ENCODE measurements at regions not wholly inside any gene's neighbourhood (a gene's known extent, or its start where the extent isn't known, plus 50 kb on each side); places are given as distances from the start of the nearest gene placed in this dataset.
"Not testable (repeated sequence)": the region's sequence is repeated elsewhere in the genome, so short reads cannot be mapped to it uniquely, and the experiment has no call there.

GRCh38 chr9:67313409-67313808 lies 321.1 kb upstream of the SPATA31A3 start:
- H3K4me1 ChIP-seq (ENCODE audit: insufficient read depth, low read length); H3K27me3 ChIP-seq (ENCODE audit: insufficient read depth, low read length); H2AFZ ChIP-seq (ENCODE audit: low read depth, low read length): not testable (repeated sequence)

DNA sequence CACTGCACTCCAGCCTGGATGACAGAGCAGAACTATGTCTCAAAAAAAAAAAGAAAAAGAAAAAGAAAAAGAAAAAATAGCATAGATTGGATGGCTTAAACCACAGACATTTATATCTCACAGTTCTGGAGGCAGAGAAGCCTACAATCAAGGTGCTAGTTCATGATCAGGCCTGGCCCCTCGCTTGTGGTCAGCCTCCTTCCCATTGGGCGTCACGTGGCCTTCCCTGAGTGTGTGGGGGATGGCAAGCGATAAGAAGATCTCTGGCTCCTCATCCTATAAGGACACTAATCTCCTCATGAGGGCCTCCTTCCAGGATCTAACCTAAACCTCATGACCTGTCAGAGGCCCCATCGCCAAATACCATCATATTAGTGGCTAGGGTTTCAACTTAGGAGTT lies 320.2 kb upstream of the SPATA31A3 start:
- H3K27me3 ChIP-seq (ENCODE audit: insufficient read depth, low read length); H3K4me3 ChIP-seq (ENCODE audit: low read length); H3K9me3 ChIP-seq (ENCODE audit: low read length); H3K4me1 ChIP-seq (ENCODE audit: insufficient read depth, low read length); H2AFZ ChIP-seq (ENCODE audit: low read depth, low read length); H3K36me3 ChIP-seq (ENCODE audit: insufficient read depth, low read length): not testable (repeated sequence)

More at GRCh38 chr9:67313409-67313808, 321.1 kb upstream of the SPATA31A3 start:
- H3K4me3 ChIP-seq (ENCODE audit: low read length); H3K36me3 ChIP-seq (ENCODE audit: insufficient read depth, low read length); H3K9me3 ChIP-seq (ENCODE audit: low read length): not testable (repeated sequence)

GRCh38 chr9:67307109-67307508 lies 314.8 kb upstream of the SPATA31A3 start:
- not testable (repeated sequence) for H3K9me3 ChIP-seq (ENCODE audit: low read length); H2AFZ ChIP-seq (ENCODE audit: low read depth, low read length); H3K4me3 ChIP-seq (ENCODE audit: low read length); H3K36me3 ChIP-seq (ENCODE audit: insufficient read depth, low read length); H3K4me1 ChIP-seq (ENCODE audit: insufficient read depth, low read length); H3K27me3 ChIP-seq (ENCODE audit: insufficient read depth, low read length)

DNA sequence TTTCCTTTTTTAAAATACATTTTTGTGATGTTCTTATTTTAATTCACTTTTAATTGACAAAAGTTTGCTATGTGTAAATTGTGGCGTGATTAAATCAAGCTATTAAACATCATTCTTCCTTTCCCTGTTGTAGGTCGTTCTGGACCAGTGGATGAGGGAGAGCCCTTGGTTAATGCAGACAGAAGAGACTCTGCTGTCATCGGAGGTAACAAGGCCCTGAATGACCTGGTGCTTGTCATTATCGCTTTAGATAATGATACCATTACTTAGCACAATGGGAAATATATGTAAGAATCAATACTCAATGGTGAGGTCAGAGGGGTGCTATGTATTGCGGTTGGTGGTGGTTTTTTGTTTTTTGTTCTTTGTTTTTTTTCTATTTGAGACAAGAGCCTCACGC lies 296.4 kb upstream of the SPATA31A3 start:
- H3K4me3 ChIP-seq (ENCODE audit: low read length); H3K9me3 ChIP-seq (ENCODE audit: low read length); H2AFZ ChIP-seq (ENCODE audit: low read depth, low read length); H3K4me1 ChIP-seq (ENCODE audit: insufficient read depth, low read length); H3K36me3 ChIP-seq (ENCODE audit: insufficient read depth, low read length); H3K27me3 ChIP-seq (ENCODE audit: insufficient read depth, low read length): not testable (repeated sequence)

DNA sequence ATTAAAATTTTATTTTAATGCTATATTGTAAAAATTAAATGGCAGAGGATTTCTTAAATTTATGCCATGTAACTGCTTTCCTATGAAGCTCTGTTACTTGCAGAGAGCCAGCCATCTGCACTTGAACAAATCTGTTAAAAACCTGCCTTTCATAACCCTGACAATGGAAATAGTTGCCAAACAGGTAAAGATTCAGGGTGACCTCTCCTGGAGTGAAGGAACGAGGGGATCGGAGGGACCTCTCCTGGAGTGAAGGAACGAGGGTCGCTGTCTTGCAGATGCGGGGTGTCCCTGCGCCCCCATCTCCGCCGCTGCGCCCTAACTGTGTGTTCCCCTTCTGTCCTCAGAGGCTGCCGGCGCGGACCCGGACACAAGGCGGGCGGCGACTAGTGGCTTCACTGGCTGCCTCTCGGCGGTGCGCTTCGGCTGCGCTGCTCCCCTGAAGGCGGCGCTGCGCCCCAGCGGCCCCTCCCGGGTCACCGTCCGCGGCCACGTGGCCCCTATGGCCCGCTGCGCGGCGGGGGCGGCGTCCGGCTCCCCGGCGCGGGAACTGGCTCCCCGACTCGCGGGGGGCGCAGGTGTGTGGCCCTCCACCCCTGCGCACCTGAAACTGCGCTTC lies 295.9 kb upstream of the SPATA31A3 start:
- H3K27me3 ChIP-seq (ENCODE audit: insufficient read depth, low read length); H3K4me1 ChIP-seq (ENCODE audit: insufficient read depth, low read length); H3K36me3 ChIP-seq (ENCODE audit: insufficient read depth, low read length); H3K4me3 ChIP-seq (ENCODE audit: low read length); H3K9me3 ChIP-seq (ENCODE audit: low read length); H2AFZ ChIP-seq (ENCODE audit: low read depth, low read length): not testable (repeated sequence)

GRCh38 chr9:67284299-67284698 lies 291.9 kb upstream of the SPATA31A3 start:
- H3K36me3 ChIP-seq (ENCODE audit: insufficient read depth, low read length); H3K4me3 ChIP-seq (ENCODE audit: low read length): not testable (repeated sequence)

GRCh38 chr9:67281574-67281973 lies 289.2 kb upstream of the SPATA31A3 start:
- H3K9me3 ChIP-seq (ENCODE audit: low read length); H3K4me3 ChIP-seq (ENCODE audit: low read length); H3K36me3 ChIP-seq (ENCODE audit: insufficient read depth, low read length); H3K27me3 ChIP-seq (ENCODE audit: insufficient read depth, low read length); H2AFZ ChIP-seq (ENCODE audit: low read depth, low read length); H3K4me1 ChIP-seq (ENCODE audit: insufficient read depth, low read length): not testable (repeated sequence)

More at GRCh38 chr9:67284299-67284698, 291.9 kb upstream of the SPATA31A3 start:
- not testable (repeated sequence) for H3K27me3 ChIP-seq (ENCODE audit: insufficient read depth, low read length); H3K9me3 ChIP-seq (ENCODE audit: low read length); H3K4me1 ChIP-seq (ENCODE audit: insufficient read depth, low read length); H2AFZ ChIP-seq (ENCODE audit: low read depth, low read length)

- H3K36me3 ChIP-seq (ENCODE audit: insufficient read depth, low read length); H3K4me1 ChIP-seq (ENCODE audit: insufficient read depth, low read length); H2AFZ ChIP-seq (ENCODE audit: low read depth, low read length); H3K9me3 ChIP-seq (ENCODE audit: low read length); H3K27me3 ChIP-seq (ENCODE audit: insufficient read depth, low read length); H3K4me3 ChIP-seq (ENCODE audit: low read length): not testable (repeated sequence)
These were observed 277.3 kb upstream of the SPATA31A3 start for GRCh38 chr9:67269692-67270091.

DNA sequence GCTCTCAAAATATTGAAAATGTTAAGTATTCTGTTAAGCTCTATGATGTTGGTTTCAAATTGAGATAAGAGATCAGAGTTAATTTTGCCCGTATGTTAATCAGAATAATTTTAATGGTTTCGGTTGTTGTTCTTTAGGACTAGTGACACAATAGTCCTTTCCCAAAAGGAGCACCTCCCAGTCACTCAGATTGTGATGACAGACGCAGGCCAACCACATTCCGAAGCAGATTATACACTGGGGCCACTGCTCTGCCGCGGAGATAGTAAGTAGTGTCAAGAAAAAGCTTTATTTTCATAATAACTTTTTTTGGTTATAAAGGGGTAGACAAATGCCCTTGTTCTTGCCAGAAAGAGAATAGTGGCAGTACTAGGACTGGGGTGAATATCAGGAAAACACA lies 265.5 kb upstream of the SPATA31A3 start:
- not testable (repeated sequence) for H3K36me3 ChIP-seq (ENCODE audit: insufficient read depth, low read length); H3K27me3 ChIP-seq (ENCODE audit: insufficient read depth, low read length); H3K4me3 ChIP-seq (ENCODE audit: low read length); H2AFZ ChIP-seq (ENCODE audit: low read depth, low read length); H3K4me1 ChIP-seq (ENCODE audit: insufficient read depth, low read length); H3K9me3 ChIP-seq (ENCODE audit: low read length)

DNA sequence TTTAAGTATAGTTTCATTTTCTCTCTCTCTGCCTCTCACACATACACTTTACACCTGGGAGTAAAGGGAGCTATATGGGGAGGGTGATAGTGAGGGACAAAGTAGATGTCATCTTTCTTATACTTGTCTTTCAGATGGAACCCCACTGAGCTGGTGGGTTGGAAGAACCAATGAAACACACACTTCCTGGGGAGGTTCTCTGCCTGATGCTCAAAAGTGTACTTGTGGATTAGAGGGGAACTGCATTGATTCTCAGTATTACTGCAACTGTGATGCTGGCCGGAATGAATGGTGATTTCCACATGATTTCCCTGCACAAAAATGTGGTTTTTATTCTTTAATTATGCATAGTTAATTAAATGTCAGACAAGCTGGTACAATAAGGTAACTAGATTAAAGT lies 256.6 kb upstream of the SPATA31A3 start:
- not testable (repeated sequence) for H3K4me3 ChIP-seq (ENCODE audit: low read length); H3K9me3 ChIP-seq (ENCODE audit: low read length); H3K27me3 ChIP-seq (ENCODE audit: insufficient read depth, low read length); H2AFZ ChIP-seq (ENCODE audit: low read depth, low read length); H3K4me1 ChIP-seq (ENCODE audit: insufficient read depth, low read length); H3K36me3 ChIP-seq (ENCODE audit: insufficient read depth, low read length)

DNA sequence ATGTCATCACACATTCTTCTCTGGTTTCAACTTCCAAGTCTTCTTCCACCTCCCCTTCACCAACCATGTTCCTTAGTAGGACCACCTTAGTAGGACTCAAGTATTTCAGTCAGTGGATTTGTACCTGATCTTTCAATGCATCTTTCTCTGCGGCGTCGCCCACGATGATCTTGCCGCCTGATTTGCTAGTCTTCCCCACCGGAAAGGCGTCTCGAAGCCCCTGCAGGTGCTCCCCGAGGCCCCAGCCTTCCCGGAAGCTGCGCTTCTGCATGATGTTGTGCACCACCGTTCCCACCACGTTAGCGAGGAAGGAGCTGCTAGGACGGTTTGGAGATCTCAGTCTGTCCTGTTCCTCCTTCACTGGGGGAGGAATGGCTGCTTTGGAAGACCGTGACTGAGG lies 219.7 kb upstream of the SPATA31A3 start:
- not testable (repeated sequence) for H2AFZ ChIP-seq (ENCODE audit: low read depth, low read length); H3K4me3 ChIP-seq (ENCODE audit: low read length); H3K36me3 ChIP-seq (ENCODE audit: insufficient read depth, low read length); H3K9me3 ChIP-seq (ENCODE audit: low read length); H3K27me3 ChIP-seq (ENCODE audit: insufficient read depth, low read length); H3K4me1 ChIP-seq (ENCODE audit: insufficient read depth, low read length)

- H3K9me3 ChIP-seq (ENCODE audit: low read length); H3K4me1 ChIP-seq (ENCODE audit: insufficient read depth, low read length); H2AFZ ChIP-seq (ENCODE audit: low read depth, low read length); H3K4me3 ChIP-seq (ENCODE audit: low read length); H3K27me3 ChIP-seq (ENCODE audit: insufficient read depth, low read length); H3K36me3 ChIP-seq (ENCODE audit: insufficient read depth, low read length): not testable (repeated sequence)
These were observed 218.5 kb upstream of the SPATA31A3 start for GRCh38 chr9:67210842-67211241.

DNA sequence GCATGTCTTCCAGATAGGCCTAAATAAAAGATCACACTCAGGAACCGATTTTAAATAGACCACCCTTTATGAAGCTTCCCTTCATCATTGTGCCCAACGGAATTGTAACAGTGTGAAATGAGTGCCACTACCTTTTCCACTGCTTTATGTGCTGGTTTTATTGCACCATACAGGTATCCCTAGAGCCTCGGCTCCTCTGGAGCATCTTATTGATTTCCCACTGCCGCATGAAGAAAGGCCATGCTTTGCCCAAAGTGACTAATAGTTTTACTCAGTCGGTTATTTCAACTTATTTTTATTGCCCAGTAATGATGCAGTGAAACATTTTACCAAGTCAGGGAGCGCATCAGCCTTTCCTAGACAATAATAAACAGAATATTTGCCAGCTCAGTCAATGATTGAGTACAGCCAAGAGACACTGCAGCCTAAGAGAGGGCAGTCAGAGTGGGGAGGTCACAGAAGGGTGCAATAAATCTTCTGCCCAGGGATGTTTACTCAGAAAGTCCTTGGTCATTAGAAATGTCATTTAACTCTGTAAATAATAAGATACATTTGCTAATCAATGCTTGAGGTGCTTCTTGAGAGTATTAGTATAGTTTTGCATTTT lies 216.6 kb upstream of the SPATA31A3 start:
- not testable (repeated sequence) for H3K9me3 ChIP-seq (ENCODE audit: low read length); H3K36me3 ChIP-seq (ENCODE audit: insufficient read depth, low read length); H2AFZ ChIP-seq (ENCODE audit: low read depth, low read length); H3K27me3 ChIP-seq (ENCODE audit: insufficient read depth, low read length); H3K4me1 ChIP-seq (ENCODE audit: insufficient read depth, low read length); H3K4me3 ChIP-seq (ENCODE audit: low read length)

GRCh38 chr9:67196135-67196534 lies 203.8 kb upstream of the SPATA31A3 start:
- H3K36me3 ChIP-seq (ENCODE audit: insufficient read depth, low read length); H2AFZ ChIP-seq (ENCODE audit: low read depth, low read length); H3K27me3 ChIP-seq (ENCODE audit: insufficient read depth, low read length); H3K9me3 ChIP-seq (ENCODE audit: low read length); H3K4me1 ChIP-seq (ENCODE audit: insufficient read depth, low read length); H3K4me3 ChIP-seq (ENCODE audit: low read length): not testable (repeated sequence)
